ENCODE measurements at regions not wholly inside any gene's neighbourhood (a gene's known extent, or its start where the extent isn't known, plus 50 kb on each side); places are given as distances from the start of the nearest gene placed in this dataset.

- DNase-seq (ENCODE audit: insufficient read length) (no peak), FAIRE-seq (no peak)
- TF ChIP-seq POLR2A (IDR thresholded peaks at IDR 0.05; ENCODE audit: low read depth, low read length) (no peak), TAF1 (IDR thresholded peaks at IDR 0.05; ENCODE audit: borderline replicate concordance, low read depth, low read length) (no peak), POLR2AphosphoS5 (IDR thresholded peaks at IDR 0.05; ENCODE audit: low read depth, low read length) (no peak)
Measured at GRCh38 chr9:88219601-88220000, 81.3 kb upstream of the SPATA31C2 start.

GRCh38 chr9:88218726-88219125 lies 80.5 kb upstream of the SPATA31C2 start:
- no peak for FAIRE-seq
- no peak for DNase-seq (ENCODE audit: insufficient read length)
- no peak for TF ChIP-seq POLR2AphosphoS5 (IDR thresholded peaks at IDR 0.05; ENCODE audit: low read depth, low read length)
- TF ChIP-seq TAF1 (IDR thresholded peaks at IDR 0.05; ENCODE audit: borderline replicate concordance, low read depth, low read length): no peak
- no peak for TF ChIP-seq POLR2A (IDR thresholded peaks at IDR 0.05; ENCODE audit: low read depth, low read length)

DNA sequence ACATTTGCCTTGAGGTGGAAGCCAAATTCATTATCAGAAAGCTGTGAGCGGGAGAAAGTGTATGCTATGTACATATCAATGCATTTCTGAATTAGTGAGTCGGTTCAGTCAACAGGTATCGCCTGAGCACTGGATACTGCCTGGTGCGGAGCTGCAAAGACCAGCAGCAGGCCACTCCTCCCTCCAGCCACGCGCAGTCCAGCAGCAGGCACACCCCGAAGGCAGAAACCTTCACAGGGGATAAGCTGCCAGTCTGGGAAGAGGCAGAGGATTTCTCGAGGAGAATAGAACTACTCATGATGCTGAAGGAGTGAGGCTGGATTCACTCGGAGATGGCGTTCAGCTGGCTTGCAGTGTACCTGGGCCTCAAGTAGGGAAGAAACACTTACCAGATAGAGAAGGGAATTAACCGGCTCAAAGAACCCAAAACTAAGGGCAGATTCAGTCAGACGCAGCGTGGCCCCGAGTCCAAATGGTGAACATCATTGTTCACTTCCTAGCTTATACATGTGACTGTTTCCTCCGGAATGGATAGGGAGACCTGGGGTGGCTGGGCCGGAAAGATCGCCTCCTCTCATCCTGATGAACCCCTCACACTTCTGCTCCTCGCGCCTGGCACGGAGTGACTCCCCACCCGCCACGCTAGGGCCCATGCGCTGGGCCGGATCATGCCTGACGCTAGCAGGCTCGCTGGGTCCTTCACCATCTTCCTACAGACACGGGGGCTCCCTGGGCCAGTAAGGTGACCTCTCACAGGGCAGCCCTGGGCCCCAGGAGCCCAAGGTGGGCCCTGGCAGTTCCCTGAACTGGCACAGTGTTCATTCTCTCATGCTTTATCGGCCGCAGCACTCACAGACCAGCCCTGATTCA lies 78.1 kb upstream of the SPATA31C2 start:
- FAIRE-seq (no peak), DNase-seq (ENCODE audit: insufficient read length) (no peak)
- TF ChIP-seq POLR2A (IDR thresholded peaks at IDR 0.05; ENCODE audit: low read depth, low read length): no peak
- TF ChIP-seq TAF1 (IDR thresholded peaks at IDR 0.05; ENCODE audit: borderline replicate concordance, low read depth, low read length): no peak
- TF ChIP-seq POLR2AphosphoS5 (IDR thresholded peaks at IDR 0.05; ENCODE audit: low read depth, low read length): no peak

DNA sequence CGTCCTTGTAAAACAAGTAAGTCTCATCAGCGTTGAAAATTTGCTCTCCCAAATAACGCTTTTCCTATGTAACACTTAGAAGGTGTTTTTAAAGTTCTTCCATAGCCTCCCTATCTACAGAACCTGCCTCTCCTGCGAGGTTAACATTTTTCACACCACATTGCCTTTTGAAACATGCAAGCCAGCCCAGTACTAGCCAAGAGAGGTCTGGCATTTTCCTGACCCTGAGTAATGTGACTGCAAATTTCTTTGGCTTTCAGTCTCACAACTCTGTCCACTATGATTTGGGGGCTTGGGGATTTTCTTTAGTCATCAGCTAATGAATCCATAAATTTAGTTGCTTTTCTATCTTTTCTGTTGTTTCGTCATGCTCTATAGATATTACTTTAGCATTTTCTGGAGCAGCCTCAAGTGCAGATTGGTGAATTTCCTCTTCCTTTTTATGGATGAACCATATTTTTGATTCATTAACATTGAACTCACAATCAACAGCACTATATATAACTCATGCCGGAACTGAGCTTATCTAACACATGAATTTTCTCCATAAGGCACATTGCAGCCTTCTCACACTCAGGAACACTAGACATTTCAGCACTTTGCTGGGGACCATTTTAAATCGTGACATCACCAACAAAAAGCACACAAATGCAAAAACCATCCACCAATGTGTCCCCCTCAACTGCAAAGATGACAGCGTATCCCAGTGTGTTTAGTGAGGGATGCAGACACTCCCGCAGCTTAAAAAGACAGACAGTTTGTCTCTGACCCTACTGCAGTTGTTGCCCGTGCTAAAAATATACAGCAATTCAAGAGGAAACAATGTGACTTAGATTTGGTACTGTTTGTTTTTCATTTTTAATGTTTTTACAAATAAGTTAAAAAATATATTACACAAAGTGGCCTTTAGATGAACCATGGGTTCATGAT lies 77.2 kb upstream of the SPATA31C2 start:
- TF ChIP-seq TAF1 (IDR thresholded peaks at IDR 0.05; ENCODE audit: borderline replicate concordance, low read depth, low read length): no peak
- TF ChIP-seq POLR2A (IDR thresholded peaks at IDR 0.05; ENCODE audit: low read depth, low read length): no peak
- no peak for TF ChIP-seq POLR2AphosphoS5 (IDR thresholded peaks at IDR 0.05; ENCODE audit: low read depth, low read length)
- FAIRE-seq: no peak
- no peak for DNase-seq (ENCODE audit: insufficient read length)

DNA sequence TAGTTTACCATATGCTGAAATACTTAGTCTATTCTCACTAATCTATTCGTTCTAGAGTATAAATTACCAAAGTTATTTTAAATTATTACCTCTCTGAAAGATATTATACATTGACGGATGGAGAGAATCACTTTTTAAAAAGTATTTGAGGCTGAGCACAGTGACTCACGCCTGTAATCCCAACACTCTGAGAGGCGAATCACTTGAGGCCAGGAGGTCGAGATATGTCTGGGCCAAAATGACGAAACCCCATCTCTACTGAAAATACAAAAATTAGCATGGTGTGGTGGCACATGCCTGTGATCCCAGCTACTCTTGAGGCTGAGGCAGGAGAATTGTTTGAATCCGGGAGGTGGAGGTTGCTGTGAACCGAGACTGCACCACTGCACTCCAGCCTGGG lies 64.0 kb upstream of the SPATA31C2 start:
- FAIRE-seq: no peak

GRCh38 chr9:88198341-88198807 lies 60.1 kb upstream of the SPATA31C2 start:
- no peak for DNase-seq (ENCODE audit: insufficient read length)
- no peak for FAIRE-seq
- TF ChIP-seq POLR2A (IDR thresholded peaks at IDR 0.05; ENCODE audit: low read depth, low read length) (no peak), TAF1 (IDR thresholded peaks at IDR 0.05; ENCODE audit: borderline replicate concordance, low read depth, low read length) (no peak), POLR2AphosphoS5 (IDR thresholded peaks at IDR 0.05; ENCODE audit: low read depth, low read length) (no peak)

More for the DNA sequence above, 64.0 kb upstream of the SPATA31C2 start:
- no peak for DNase-seq (ENCODE audit: insufficient read length)
- no peak for TF ChIP-seq POLR2AphosphoS5 (IDR thresholded peaks at IDR 0.05; ENCODE audit: low read depth, low read length)

DNA sequence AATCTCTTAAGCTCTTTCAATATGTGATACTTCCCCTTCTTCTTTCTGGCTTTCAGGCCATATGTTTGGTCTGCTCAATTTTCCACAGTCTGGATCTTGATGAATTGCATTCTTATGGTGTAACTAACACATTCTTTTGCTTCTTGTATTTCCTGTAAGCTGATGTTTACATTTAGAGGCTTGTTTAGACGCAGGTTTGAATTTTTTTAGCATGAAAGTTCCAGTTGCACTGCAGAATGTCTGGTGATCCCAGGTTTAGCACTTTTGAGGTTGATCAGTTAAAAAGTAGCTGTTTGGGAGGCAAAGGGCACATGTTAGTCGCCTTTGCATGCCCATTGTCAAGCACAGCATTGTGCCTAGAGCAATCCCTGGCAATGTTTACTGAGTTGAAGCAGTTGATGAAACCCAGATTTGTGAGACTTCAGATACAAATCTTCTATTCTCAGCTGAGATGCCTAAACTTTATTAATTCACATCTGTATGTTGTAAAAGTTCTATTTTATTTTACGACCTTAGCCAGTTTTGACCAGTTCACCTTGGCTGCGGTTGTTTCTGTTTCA lies 59.6 kb upstream of the SPATA31C2 start:
- no peak for DNase-seq (ENCODE audit: insufficient read length)
- TF ChIP-seq TAF1 (IDR thresholded peaks at IDR 0.05; ENCODE audit: borderline replicate concordance, low read depth, low read length) (no peak), POLR2AphosphoS5 (IDR thresholded peaks at IDR 0.05; ENCODE audit: low read depth, low read length) (no peak), POLR2A (IDR thresholded peaks at IDR 0.05; ENCODE audit: low read depth, low read length) (no peak)
- no peak for FAIRE-seq

GRCh38 chr9:88197016-88197415 lies 58.7 kb upstream of the SPATA31C2 start:
- TF ChIP-seq POLR2AphosphoS5 (IDR thresholded peaks at IDR 0.05; ENCODE audit: low read depth, low read length) (no peak), TAF1 (IDR thresholded peaks at IDR 0.05; ENCODE audit: borderline replicate concordance, low read depth, low read length) (no peak), POLR2A (IDR thresholded peaks at IDR 0.05; ENCODE audit: low read depth, low read length) (no peak)
- FAIRE-seq (no peak), DNase-seq (ENCODE audit: insufficient read length) (no peak)

DNA sequence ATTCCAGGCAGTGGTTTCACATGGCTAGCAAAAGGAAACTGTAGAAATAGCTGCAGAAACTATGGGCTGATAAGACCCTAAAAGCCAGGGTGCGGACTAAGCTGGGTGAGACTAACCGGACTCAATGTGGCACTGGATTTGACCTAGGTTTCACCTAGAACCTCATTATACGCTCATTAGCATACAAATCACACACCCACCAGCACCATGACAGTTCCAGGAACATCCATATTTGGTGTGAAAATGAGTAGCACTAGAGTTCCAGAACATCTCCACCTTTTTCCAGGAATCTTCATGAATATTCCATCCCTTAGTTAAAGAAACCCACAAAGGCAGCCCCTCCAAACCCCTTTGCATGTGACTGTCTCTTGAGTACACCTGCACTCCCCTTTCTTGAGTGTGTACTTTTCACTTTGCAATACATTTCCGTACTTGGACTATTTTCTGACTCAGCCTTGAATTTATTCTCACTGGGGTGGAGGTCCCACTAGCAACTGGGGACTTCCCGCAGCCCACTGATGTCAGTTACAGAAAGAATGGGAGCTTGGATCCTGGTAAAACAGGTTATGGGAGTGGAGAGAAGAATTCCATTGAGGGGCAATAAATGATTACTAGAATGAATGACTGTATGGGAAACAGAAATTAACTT lies 58.0 kb upstream of the SPATA31C2 start:
- TF ChIP-seq POLR2A (IDR thresholded peaks at IDR 0.05; ENCODE audit: low read depth, low read length) (no peak), TAF1 (IDR thresholded peaks at IDR 0.05; ENCODE audit: borderline replicate concordance, low read depth, low read length) (no peak), POLR2AphosphoS5 (IDR thresholded peaks at IDR 0.05; ENCODE audit: low read depth, low read length) (no peak)
- FAIRE-seq: no peak
- no peak for DNase-seq (ENCODE audit: insufficient read length)

- DNase-seq (ENCODE audit: insufficient read length): no peak
- no peak for TF ChIP-seq POLR2A (IDR thresholded peaks at IDR 0.05; ENCODE audit: low read depth, low read length)
- TF ChIP-seq TAF1 (IDR thresholded peaks at IDR 0.05; ENCODE audit: borderline replicate concordance, low read depth, low read length): no peak
- TF ChIP-seq POLR2AphosphoS5 (IDR thresholded peaks at IDR 0.05; ENCODE audit: low read depth, low read length): no peak
- FAIRE-seq: no peak
Measured at GRCh38 chr9:88193766-88194165, 55.5 kb upstream of the SPATA31C2 start.

GRCh38 chr9:88191456-88191855 lies 53.2 kb upstream of the SPATA31C2 start:
- TF ChIP-seq TAF1 (IDR thresholded peaks at IDR 0.05; ENCODE audit: borderline replicate concordance, low read depth, low read length) (no peak), POLR2AphosphoS5 (IDR thresholded peaks at IDR 0.05; ENCODE audit: low read depth, low read length) (no peak), POLR2A (IDR thresholded peaks at IDR 0.05; ENCODE audit: low read depth, low read length) (no peak)
- DNase-seq (ENCODE audit: insufficient read length) (no peak), FAIRE-seq (no peak)

Data from GM12892 (cell line).